NCI-H2171 treated with DMSO at 0.1 percent for 48 hours (cell line): ENCODE measurements at regions not wholly inside any gene's neighbourhood (a gene's known extent, or its start where the extent isn't known, plus 50 kb on each side); places are given as distances from the start of the nearest gene placed in this dataset.

Source experiments
- DNase-seq: peaks from one replicate; lab custom pipeline; 2025; lab: John Stamatoyannopoulos, UW

DNA sequence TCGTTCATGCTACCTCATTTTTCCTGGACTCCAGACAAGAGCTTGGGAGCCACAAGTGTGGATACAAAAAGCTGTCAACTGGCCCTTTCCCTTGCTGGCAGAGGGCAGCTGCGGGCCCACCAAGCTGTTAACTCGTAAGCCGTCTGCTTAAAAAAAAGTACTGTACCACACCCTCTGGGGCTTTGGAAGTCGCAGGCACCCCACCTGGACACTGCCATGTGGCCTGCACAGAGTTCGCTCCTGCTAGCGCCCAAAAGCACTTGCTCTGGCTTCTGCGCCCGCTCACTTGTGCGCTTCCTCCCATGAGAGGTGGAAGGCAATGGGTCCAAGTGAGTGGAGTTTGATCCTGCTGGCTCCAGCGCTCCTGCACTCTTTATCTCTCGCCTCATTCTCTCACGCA is 476.4 kb upstream of the FSTL5 start:
- no peak for DNase-seq

DNA sequence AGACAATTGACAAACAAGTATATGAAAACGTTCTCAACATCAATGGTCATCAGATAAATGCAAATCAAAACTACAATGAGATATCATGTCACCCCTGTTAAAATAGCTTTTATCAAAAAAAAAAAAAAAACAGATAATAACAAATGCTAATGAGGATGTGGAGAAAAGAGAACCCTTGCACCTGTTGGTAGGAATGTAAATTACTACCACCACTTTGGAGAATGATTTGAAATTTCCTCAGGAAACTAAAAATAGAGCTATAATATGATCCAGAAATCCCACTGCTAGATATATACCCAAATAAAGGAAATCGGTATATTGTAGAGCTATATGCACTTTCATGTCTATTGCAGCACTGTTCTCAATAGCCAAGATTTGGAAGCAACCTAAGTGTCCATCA is 470.6 kb upstream of the FSTL5 start:
- no peak for DNase-seq

GRCh38 chr4:162622664-162623063 is 458.9 kb upstream of the FSTL5 start:
- no peak for DNase-seq

DNA sequence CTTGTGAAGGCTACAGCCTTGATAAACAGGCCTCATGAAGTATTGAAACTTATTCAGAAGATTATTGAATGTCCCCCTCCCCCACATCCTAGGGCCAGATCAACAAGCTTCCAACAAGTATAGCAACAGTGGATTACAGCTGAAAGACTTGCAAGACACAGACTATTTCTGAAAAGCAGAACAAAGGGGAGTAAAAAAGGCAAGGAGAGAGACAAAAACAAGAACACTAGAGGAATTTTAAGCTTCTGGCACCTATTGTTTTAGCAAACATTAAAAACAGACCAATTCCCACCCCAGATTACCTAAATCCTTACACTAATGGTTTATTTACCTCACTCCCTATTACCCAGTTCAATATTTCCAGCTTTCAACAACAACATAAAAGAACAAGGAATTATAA is 446.3 kb upstream of the FSTL5 start:
- DNase-seq: no peak

- no peak for DNase-seq
Observed at GRCh38 chr4:162586266-162586665, 422.5 kb upstream of the FSTL5 start.

GRCh38 chr4:162582180-162582579 is 418.4 kb upstream of the FSTL5 start:
- no peak for DNase-seq

DNA sequence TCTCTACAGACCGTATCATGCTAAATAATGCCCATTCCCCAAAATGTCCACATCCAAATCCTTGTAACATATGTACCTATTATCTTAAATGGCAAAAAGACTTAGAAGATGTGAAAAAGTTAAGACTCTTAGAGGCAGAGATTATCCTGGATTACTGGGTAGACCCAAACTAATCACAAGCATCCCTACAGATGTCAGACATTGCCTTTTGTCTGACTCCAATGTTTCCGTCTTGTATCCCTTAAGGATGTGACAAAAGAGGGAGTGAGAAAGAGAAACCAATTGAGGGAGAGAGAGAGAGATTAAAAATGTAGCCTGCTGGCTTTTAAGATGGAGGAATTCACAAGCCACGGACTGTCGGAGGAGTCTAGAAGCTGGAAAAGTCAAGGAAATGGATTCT is 401.9 kb upstream of the FSTL5 start:
- DNase-seq: no peak

DNA sequence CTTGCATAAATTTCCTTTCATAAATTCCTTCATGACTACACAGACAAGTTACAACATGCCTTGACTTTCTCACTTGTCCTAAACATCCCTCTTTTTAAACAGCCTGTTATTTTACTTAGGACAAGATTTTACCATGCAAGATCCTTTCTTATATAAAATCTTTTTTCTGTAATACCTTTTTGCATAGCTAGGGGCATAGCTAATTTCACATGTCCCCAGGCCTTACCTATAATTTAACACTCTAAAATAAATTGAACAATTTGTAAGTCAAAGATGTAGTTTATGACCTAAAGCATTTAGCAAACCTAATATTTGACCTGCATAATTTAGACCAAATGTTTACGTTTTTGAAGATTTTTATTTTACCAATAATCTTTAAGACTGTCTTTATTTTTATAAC is 396.3 kb upstream of the FSTL5 start:
- no peak for DNase-seq

GRCh38 chr4:162557516-162558106 is 393.8 kb upstream of the FSTL5 start:
- no peak for DNase-seq

- no peak for DNase-seq
Observed at GRCh38 chr4:162535121-162535520, 371.3 kb upstream of the FSTL5 start.

GRCh38 chr4:162523171-162523570 is 359.4 kb upstream of the FSTL5 start:
- no peak for DNase-seq

DNA sequence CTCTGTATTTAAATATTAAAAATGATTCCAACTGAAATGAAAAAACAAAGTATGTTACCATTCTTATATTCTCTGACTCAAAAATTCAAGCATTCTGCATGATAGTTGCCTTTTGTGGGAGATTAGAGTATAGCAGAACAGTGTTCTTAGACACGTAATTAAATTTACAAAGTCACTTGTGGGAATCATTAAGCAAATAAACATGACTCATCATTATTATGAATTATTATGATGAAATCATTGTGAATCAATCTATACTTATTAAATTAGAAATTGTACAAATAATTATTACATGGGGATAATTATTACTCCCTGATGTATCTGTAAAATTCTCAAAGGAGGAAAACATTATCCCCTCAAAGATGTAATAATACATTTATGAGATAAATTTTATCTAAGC is 358.9 kb upstream of the FSTL5 start:
- no peak for DNase-seq

DNA sequence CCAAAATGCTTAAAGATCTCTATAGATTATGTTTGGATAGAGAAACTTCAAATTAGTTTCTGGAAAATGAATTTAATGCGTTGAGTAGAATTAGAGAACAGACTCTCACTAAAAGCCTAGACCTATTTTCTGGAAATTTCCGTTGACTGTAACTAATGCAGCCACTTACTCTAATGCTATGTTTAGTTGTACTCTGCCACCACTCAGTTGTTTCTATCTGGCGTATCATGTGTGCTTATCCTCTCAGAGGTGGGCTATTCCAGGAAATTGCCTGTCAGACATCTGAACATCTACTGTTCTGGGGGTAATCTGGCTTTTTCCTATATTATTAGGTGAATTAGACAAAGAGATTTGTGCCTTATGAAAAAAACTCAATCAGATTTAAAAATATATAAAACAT is 347.1 kb upstream of the FSTL5 start:
- DNase-seq: no peak

GRCh38 chr4:162510115-162510514 is 346.3 kb upstream of the FSTL5 start:
- DNase-seq: no peak

DNA sequence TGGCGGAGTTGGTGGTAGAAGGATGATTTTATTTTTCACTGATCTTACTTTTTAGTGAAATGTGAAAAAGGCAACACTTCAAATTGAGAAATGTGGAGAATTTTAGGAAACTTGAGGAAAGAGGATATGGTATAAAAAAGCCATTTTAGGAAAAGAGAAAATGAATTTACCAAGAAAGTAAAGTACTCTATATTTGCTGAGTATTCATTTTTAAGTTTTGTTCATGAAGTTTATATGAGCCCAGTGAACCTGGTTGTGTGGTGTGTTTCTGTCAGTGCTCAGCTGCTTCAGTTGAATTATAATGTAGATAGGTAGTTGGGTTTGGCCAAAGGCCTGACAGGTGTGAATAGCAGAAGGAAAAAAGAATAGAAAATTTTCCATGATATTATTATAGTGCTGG is 345.5 kb upstream of the FSTL5 start:
- DNase-seq: no peak

DNA sequence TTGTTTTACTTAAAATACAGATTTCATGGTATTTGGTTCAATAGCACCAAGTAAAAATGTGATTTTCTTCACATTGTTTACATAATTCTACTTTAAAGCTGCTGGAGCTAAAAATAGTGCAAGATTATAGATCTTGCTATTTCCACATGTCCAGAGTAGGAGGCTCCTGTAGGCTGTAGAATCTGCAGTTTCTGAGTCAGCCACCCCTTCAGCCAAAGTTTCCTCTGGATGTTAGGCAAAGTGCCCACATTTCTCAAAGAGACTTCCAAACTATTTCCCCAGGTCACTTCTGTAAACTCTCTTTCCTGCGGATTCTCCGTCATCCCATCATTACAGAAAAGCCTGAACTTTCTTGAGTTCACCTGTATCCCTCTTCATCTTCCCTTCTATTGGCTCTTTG is 342.5 kb upstream of the FSTL5 start:
- no peak for DNase-seq

DNA sequence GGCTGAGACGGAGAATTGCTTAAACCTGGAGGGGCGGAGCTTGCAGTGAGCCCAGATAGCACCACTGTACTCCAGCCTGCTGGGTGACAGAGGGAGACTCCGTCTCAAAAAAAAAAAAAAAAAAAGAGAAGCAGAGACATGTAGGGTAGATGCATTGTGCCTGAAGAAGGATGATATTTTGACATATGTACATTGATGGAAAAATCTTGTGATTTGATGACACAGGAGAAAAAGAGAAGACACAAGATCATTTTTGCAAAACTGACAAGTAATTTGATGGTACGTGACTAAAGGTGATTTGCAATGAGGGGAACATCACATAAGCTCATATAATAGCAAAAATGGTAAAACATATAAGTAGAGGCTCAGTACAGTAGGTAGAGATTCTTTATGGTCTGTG is 340.1 kb upstream of the FSTL5 start:
- DNase-seq: no peak

DNA sequence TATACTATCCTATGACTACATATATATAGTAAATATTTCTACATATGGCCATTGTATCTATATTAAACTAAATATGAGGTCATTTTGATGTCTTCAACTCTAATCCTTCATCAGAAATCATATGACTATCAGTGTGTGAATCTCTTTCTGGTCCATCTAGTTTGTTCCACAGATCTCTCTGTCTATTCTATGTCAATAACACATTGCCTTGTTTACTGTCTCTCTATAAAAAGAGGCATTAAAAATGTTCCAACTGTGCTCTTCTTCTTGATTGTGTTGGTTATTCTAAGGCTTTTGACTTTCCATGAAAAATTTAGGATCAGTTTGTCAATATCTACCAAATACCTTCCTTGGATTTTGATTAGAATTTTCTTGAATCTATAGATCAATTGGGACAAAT is 338.3 kb upstream of the FSTL5 start:
- DNase-seq: no peak

DNA sequence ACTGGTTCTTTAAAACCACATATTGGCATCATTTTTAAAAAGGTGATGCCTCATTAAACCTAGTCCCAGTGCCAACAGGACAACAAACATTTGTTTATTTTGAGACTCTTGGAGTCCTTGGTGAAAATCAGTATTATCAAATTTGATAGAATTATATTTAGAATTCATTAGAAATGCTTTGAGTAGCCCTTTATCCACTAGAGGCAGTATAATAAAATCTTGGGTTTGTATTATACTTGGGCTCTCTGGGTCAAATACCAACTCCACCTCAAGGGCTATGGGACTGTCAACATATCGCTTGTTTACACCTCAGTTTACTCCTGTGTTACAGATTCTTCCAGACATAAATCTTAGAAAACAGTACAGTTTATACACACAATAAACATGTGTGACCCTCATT is 335.7 kb upstream of the FSTL5 start:
- no peak for DNase-seq

- DNase-seq: no peak
Observed at GRCh38 chr4:162498168-162498567, 334.4 kb upstream of the FSTL5 start.

- DNase-seq: peak; percentile 29
Observed at GRCh38 chr4:162497564-162498167, 333.9 kb upstream of the FSTL5 start.

DNA sequence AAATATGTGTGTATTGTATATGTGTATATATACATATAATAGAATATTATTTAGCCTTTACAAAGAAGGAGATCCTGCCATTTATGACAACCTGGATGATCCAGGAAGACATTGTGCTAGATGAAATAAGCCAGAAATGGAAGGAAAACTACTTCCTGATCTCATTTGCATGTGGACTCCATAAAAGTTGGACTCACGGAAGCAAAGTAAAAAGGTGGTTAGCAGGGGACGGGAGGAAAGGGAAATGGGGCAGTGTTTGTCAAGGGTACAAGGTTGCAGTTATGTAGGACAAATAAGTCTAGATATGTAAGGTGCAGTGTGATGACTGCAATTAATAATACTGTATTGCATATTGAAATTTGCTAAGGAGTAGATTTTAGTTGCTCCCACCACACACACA is 331.1 kb upstream of the FSTL5 start:
- DNase-seq: no peak

DNA sequence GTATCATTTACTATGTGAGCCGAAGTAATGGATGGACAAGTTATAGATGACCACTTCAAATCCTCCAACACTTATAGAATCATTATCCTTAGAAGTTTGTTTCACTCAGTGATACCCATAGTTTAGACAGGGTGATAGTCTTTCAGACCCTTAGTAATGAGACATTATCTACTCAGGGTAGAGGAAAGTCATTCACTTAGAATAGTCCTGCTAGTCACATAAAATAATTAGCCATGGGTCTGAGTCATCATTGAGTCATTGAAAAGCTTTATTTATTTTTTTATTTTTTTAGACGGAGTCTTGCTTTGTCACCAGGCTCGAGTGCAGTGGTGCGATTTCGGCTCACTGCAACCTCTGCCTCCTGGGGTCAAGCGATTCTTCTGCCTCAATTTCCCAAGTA is 321.7 kb upstream of the FSTL5 start:
- no peak for DNase-seq

DNA sequence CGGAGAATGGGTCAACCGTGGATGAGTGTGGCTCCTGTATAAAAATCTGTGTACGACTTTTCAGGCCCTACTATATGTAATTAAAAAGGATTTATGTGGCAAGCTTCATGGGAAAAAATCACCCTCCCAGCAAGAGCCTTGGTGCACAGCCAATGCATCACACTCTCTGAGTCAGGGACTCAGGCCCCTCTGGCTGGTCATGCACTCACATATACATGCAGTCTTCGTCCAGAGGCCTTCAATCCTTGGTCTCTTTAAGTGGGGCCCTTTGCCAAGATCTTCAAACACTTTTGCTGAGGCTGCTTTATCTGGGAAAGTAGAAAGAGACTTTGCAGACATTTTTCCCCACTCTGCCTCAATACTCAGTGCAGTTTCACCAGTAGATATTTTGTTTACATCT is 311.4 kb upstream of the FSTL5 start:
- DNase-seq: no peak

- DNase-seq: no peak
Observed at GRCh38 chr4:162469977-162470376, 306.2 kb upstream of the FSTL5 start.
